ENCODE measurements at regions not wholly inside any gene's neighbourhood (a gene's known extent, or its start where the extent isn't known, plus 50 kb on each side); places are given as distances from the start of the nearest gene placed in this dataset.

DNA sequence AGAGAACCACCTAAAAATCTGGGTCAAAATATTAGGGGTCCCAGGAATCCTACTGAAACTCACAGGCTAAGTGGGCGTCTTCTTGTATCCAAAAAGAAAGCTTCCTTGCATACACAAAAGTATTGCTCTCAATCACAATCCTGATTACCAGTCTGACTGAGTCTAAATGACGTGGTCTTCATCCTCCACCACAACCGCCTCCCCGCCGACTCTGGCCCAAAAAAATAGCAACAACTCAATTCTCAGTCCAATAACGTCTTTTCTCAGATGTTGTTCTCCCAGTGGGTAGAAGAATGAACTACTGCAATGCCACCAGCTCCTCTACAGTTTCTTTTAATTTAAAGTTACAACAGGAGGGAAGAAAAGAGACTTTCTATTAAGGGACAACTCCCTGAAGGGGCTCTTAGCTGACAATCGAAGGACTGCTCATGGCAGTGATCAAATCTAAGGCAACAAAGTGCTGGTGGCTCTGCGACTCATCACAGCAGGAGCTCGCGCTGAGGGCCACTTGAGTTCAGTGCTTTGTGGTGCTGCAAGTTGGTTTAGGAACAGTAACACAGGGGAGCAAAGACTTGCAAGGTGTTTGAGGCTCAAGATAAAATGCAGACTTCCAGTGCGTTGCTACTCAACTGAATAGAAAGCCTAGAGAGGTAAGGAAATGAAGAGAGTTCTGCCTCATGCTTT is 394.1 kb downstream of the BCAT1 start:
- Histone ChIP-seq H3K27me3 (ENCODE audit: insufficient read depth, poor library complexity, severe bottlenecking) (peaks cover 2% of the 10 kb centered on the region), H3K36me3 (ENCODE audit: low read depth) (no peaks in the 10 kb centered on the region), H3K9me3 (ENCODE audit: severe bottlenecking) (no peaks in the 10 kb centered on the region), H3K4me1 (ENCODE audit: insufficient read depth, poor library complexity, severe bottlenecking) (no peaks in the 10 kb centered on the region), H3K27ac (ENCODE audit: poor library complexity, severe bottlenecking) (no peak overlapping the region), H3K4me3 (ENCODE audit: severe bottlenecking) (no peak overlapping the region)
- TF ChIP-seq, protein P1, sequence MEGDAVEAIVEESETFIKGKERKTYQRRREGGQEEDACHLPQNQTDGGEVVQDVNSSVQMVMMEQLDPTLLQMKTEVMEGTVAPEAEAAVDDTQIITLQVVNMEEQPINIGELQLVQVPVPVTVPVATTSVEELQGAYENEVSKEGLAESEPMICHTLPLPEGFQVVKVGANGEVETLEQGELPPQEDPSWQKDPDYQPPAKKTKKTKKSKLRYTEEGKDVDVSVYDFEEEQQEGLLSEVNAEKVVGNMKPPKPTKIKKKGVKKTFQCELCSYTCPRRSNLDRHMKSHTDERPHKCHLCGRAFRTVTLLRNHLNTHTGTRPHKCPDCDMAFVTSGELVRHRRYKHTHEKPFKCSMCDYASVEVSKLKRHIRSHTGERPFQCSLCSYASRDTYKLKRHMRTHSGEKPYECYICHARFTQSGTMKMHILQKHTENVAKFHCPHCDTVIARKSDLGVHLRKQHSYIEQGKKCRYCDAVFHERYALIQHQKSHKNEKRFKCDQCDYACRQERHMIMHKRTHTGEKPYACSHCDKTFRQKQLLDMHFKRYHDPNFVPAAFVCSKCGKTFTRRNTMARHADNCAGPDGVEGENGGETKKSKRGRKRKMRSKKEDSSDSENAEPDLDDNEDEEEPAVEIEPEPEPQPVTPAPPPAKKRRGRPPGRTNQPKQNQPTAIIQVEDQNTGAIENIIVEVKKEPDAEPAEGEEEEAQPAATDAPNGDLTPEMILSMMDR (IDR thresholded peaks at IDR 0.05; ENCODE audit: poor library complexity, severe bottlenecking), result no peak
- ATAC-seq (ENCODE audit: low read depth) (no peak), DNase-seq (ENCODE audit: low spot score) (no peak)

DNA sequence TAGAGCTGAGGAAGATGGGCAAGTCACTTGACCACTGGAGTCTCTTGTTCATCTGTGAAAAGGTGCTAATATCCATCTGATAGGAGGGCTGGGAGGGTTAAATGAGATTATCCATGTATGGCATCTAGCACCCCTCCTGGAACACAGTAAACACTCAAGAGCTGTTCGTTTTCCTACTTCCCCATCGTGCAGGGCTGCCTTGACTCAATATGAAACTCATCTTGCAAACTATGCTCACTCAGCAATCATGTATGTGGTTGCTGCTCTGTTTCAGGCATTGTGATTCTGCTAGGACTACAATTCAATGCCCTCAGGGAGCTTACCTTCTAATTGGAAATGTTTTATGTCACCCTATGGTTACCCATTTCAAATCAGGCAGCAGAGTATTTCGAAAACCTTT is 395.6 kb downstream of the BCAT1 start:
- ATAC-seq (ENCODE audit: low read depth) (no peak), DNase-seq (ENCODE audit: low spot score) (no peak)
- H3K9me3 ChIP-seq (ENCODE audit: severe bottlenecking), result no peaks in the 10 kb centered on the region
- H3K4me3 ChIP-seq (ENCODE audit: severe bottlenecking), result no peak overlapping the region
- H3K4me1 ChIP-seq (ENCODE audit: insufficient read depth, poor library complexity, severe bottlenecking), result no peaks in the 10 kb centered on the region
- no peak overlapping the region for H3K27ac ChIP-seq (ENCODE audit: poor library complexity, severe bottlenecking)
- H3K27me3 ChIP-seq (ENCODE audit: insufficient read depth, poor library complexity, severe bottlenecking), result no peaks in the 10 kb centered on the region
- TF ChIP-seq, protein P1 (IDR thresholded peaks at IDR 0.05; ENCODE audit: poor library complexity, severe bottlenecking), result no peak
- H3K36me3 ChIP-seq (ENCODE audit: low read depth), result no peaks in the 10 kb centered on the region

DNA sequence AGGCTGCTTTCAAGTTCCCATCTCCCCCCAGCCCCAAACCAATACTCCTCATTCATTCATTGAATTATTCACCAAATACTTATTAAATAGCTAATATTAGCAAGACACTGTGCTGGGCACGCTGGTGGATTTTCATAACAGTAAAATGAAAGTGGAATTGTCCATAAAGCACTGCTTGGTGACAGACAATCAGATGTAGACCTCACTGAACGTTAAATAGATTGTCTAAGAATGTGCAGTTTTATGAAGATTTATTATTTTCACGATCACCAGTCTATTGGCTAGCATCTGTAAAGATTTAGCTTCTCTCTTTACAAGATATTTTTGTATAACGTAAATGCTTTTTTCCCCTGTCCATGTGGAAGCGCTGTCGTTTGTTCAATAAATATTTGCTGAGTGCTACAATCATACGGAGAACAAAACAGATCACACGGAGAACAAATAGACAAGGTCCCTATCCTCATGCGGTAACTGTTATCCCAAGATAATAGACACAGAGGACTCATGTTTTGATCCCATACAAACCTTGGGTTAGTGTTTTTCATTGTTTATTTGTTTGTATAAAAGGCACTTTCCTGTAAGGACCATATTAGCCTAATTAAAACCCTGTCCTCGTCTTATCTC is 397.6 kb downstream of the BCAT1 start:
- H3K9me3 ChIP-seq (ENCODE audit: severe bottlenecking), result no peaks in the 10 kb centered on the region
- H3K4me1 ChIP-seq (ENCODE audit: insufficient read depth, poor library complexity, severe bottlenecking), result no peaks in the 10 kb centered on the region
- no peaks in the 10 kb centered on the region for H3K36me3 ChIP-seq (ENCODE audit: low read depth)
- TF ChIP-seq, protein P1 (IDR thresholded peaks at IDR 0.05; ENCODE audit: poor library complexity, severe bottlenecking), result no peak
- DNase-seq (ENCODE audit: low spot score) (no peak), ATAC-seq (ENCODE audit: low read depth) (no peak)
- H3K27ac ChIP-seq (ENCODE audit: poor library complexity, severe bottlenecking), result no peak overlapping the region
- no peaks in the 10 kb centered on the region for H3K27me3 ChIP-seq (ENCODE audit: insufficient read depth, poor library complexity, severe bottlenecking)
- H3K4me3 ChIP-seq (ENCODE audit: severe bottlenecking), result no peak overlapping the region

DNA sequence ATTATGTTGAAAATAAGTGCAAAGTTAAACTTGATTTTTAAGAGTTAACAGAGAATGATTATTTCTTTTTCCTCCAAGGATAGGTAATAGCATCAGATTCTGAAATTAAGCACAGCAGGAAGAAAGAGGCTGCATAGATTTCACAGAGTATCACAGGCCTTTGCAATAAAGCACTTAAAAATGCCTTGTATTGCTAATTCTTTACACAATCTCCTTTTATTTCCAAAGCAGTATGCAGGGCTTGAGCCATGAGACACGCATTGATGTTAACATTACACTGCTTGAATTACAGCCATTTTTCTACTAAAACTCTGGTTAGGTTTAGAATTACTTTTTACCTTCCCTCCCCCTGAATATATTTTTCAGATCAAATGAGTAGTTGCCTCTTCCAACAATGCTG is 398.3 kb downstream of the BCAT1 start:
- ATAC-seq (ENCODE audit: low read depth) (no peak), DNase-seq (ENCODE audit: low spot score) (no peak)
- TF ChIP-seq, protein P1 (IDR thresholded peaks at IDR 0.05; ENCODE audit: poor library complexity, severe bottlenecking), result no peak
- H3K9me3 ChIP-seq (ENCODE audit: severe bottlenecking), result no peaks in the 10 kb centered on the region
- H3K27me3 ChIP-seq (ENCODE audit: insufficient read depth, poor library complexity, severe bottlenecking), result no peaks in the 10 kb centered on the region
- no peak overlapping the region for H3K4me3 ChIP-seq (ENCODE audit: severe bottlenecking)
- no peak overlapping the region for H3K27ac ChIP-seq (ENCODE audit: poor library complexity, severe bottlenecking)
- H3K4me1 ChIP-seq (ENCODE audit: insufficient read depth, poor library complexity, severe bottlenecking), result no peaks in the 10 kb centered on the region
- H3K36me3 ChIP-seq (ENCODE audit: low read depth), result no peaks in the 10 kb centered on the region

DNA sequence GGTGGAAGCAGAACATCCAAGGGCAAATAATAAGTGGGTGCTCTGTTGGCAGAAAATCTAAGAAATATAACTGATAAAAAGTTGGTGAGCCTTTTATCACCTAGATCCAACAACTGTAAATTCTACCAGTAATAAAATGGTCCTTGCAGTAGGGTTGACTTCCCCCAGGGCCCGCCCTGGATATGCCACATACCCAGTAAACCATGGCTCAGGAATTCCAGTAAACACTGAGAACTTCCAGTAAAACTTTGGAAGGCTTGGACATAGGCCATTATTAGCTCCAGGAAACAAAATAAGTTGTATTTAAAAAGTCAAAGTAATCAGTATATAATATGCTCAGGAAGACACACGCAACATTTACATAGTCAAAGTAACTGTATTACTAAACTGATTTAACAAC is 402.2 kb downstream of the BCAT1 start:
- no peak for DNase-seq (ENCODE audit: low spot score)
- no peaks in the 10 kb centered on the region for H3K36me3 ChIP-seq (ENCODE audit: low read depth)

More for the DNA sequence above, 402.2 kb downstream of the BCAT1 start:
- no peak for ATAC-seq (ENCODE audit: low read depth)
- TF ChIP-seq, protein P1 (IDR thresholded peaks at IDR 0.05; ENCODE audit: poor library complexity, severe bottlenecking), result no peak
- no peak overlapping the region for H3K4me3 ChIP-seq (ENCODE audit: severe bottlenecking)
- no peaks in the 10 kb centered on the region for H3K4me1 ChIP-seq (ENCODE audit: insufficient read depth, poor library complexity, severe bottlenecking)
- H3K9me3 ChIP-seq (ENCODE audit: severe bottlenecking), result no peaks in the 10 kb centered on the region
- H3K27ac ChIP-seq (ENCODE audit: poor library complexity, severe bottlenecking), result no peak overlapping the region
- H3K27me3 ChIP-seq (ENCODE audit: insufficient read depth, poor library complexity, severe bottlenecking), result no peaks in the 10 kb centered on the region

All from RWPE2 (cell line).